ENCODE measurements at regions not wholly inside any gene's neighbourhood (a gene's known extent, or its start where the extent isn't known, plus 50 kb on each side); places are given as distances from the start of the nearest gene placed in this dataset.

GRCh38 chr5:135220394-135221186 lies 178.4 kb downstream of the MACROH2A1 start:
- Histone ChIP-seq H3F3A (ENCODE audit: insufficient read depth) (no peaks in the 10 kb centered on the region), H3K9me2 (replicated peaks; ENCODE audit: insufficient read depth, low read length) (no peaks in the 10 kb centered on the region), H3K36me3 (ENCODE audit: low read length) (no peaks in the 10 kb centered on the region), H3K9me3 (ENCODE audit: insufficient read depth, low read length) (no peaks in the 10 kb centered on the region), H3K27me3 (ENCODE audit: low read length) (no peaks in the 10 kb centered on the region), H3K4me2 (ENCODE audit: low read depth, low read length, poor library complexity, severe bottlenecking) (no peak overlapping the region), H3K27ac (ENCODE audit: low read depth, low read length) (no peak overlapping the region), H3K4me3 (ENCODE audit: insufficient read depth, low read length, poor library complexity, severe bottlenecking) (no peak overlapping the region), H3K79me2 (ENCODE audit: insufficient read depth, low read length) (no peaks in the 10 kb centered on the region), H4K20me1 (ENCODE audit: low read depth, low read length) (no peaks in the 10 kb centered on the region), H3K9ac (ENCODE audit: low read length) (no peak overlapping the region), H2AFZ (ENCODE audit: low read depth, low read length, severe bottlenecking) (no peak overlapping the region)
- TF ChIP-seq, protein P1, sequence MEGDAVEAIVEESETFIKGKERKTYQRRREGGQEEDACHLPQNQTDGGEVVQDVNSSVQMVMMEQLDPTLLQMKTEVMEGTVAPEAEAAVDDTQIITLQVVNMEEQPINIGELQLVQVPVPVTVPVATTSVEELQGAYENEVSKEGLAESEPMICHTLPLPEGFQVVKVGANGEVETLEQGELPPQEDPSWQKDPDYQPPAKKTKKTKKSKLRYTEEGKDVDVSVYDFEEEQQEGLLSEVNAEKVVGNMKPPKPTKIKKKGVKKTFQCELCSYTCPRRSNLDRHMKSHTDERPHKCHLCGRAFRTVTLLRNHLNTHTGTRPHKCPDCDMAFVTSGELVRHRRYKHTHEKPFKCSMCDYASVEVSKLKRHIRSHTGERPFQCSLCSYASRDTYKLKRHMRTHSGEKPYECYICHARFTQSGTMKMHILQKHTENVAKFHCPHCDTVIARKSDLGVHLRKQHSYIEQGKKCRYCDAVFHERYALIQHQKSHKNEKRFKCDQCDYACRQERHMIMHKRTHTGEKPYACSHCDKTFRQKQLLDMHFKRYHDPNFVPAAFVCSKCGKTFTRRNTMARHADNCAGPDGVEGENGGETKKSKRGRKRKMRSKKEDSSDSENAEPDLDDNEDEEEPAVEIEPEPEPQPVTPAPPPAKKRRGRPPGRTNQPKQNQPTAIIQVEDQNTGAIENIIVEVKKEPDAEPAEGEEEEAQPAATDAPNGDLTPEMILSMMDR (IDR thresholded peaks at IDR 0.05; ENCODE audit: insufficient read depth, low read length, poor library complexity, severe bottlenecking): no peak
- no peak for TF ChIP-seq EZH2phosphoT487 (conservative IDR thresholded peaks at IDR 0.05; ENCODE audit: low read length)

DNA sequence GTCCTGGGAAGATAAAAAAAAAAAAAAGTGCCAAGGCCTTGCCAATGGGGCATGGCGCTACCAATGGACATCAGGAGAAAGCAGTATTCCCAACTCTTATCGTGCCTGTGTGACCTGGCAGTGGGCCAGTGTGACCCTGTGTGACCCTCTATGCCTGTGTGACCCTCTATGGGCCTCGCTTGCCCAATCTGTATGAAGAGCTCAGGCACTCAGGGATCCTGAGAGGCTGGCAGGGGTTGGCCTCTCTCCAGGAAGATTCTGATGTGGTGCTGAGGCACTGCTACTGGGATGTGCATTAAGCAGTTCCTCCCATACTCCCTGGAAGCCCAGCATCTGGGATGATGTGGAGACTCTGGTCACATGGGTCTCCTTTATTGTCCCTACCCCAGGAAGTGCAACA lies 179.2 kb downstream of the MACROH2A1 start:
- Histone ChIP-seq H3F3A (ENCODE audit: insufficient read depth) (no peaks in the 10 kb centered on the region), H3K36me3 (ENCODE audit: low read length) (no peaks in the 10 kb centered on the region), H4K20me1 (ENCODE audit: low read depth, low read length) (no peaks in the 10 kb centered on the region), H3K4me2 (ENCODE audit: low read depth, low read length, poor library complexity, severe bottlenecking) (no peak overlapping the region), H3K9me2 (replicated peaks; ENCODE audit: insufficient read depth, low read length) (no peaks in the 10 kb centered on the region), H3K27ac (ENCODE audit: low read depth, low read length) (no peak overlapping the region), H3K4me3 (ENCODE audit: insufficient read depth, low read length, poor library complexity, severe bottlenecking) (no peak overlapping the region), H3K9ac (ENCODE audit: low read length) (no peak overlapping the region), H2AFZ (ENCODE audit: low read depth, low read length, severe bottlenecking) (no peak overlapping the region), H3K9me3 (ENCODE audit: insufficient read depth, low read length) (no peaks in the 10 kb centered on the region), H3K79me2 (ENCODE audit: insufficient read depth, low read length) (no peaks in the 10 kb centered on the region), H3K27me3 (ENCODE audit: low read length) (no peaks in the 10 kb centered on the region)
- TF ChIP-seq, protein P1 (IDR thresholded peaks at IDR 0.05; ENCODE audit: insufficient read depth, low read length, poor library complexity, severe bottlenecking): no peak
- no peak for TF ChIP-seq EZH2phosphoT487 (conservative IDR thresholded peaks at IDR 0.05; ENCODE audit: low read length)

DNA sequence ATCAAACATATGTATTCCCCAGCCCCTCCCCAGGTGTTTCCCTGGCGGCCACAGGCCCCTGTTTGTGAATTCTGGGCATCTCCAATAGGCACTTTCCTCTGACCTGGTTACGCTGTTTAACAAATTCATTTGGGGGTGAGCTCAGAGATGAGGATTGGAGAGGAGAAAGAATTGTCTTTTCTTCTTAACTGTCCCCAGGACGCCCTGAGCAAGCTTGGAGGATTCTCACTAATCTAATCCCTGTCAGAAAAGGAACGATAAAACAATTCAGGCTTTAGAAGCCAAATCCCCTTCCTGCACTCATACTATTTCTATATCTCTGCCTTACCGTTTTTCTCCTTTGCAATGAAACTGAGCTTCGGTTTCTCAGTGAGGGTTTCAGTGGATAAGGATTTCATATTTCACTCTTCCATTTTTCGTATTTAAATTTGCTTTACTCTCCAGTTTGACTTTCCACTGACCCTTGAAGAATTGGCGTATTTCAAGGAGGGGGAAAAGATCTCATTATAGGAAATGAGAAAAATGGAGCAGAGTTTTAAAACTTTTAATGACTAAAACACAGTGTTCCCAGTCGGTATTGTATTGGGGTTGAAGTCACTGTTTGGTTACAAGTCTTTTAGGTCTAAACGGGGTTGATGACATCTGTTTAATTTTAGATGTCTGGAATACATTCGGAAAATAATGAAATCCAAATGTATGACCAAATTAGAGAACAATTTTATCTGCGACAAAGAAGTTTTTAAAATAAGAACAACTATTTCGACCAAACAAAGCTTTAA lies 180.1 kb downstream of the MACROH2A1 start:
- Histone ChIP-seq H3K9me3 (ENCODE audit: insufficient read depth, low read length) (no peaks in the 10 kb centered on the region), H3K9me2 (replicated peaks; ENCODE audit: insufficient read depth, low read length) (no peaks in the 10 kb centered on the region), H3K27me3 (ENCODE audit: low read length) (no peaks in the 10 kb centered on the region), H4K20me1 (ENCODE audit: low read depth, low read length) (no peaks in the 10 kb centered on the region), H3K36me3 (ENCODE audit: low read length) (no peaks in the 10 kb centered on the region), H3K4me2 (ENCODE audit: low read depth, low read length, poor library complexity, severe bottlenecking) (no peak overlapping the region), H3K79me2 (ENCODE audit: insufficient read depth, low read length) (no peaks in the 10 kb centered on the region), H3F3A (ENCODE audit: insufficient read depth) (no peaks in the 10 kb centered on the region), H3K4me3 (ENCODE audit: insufficient read depth, low read length, poor library complexity, severe bottlenecking) (no peak overlapping the region), H3K9ac (ENCODE audit: low read length) (no peak overlapping the region), H3K27ac (ENCODE audit: low read depth, low read length) (no peak overlapping the region), H2AFZ (ENCODE audit: low read depth, low read length, severe bottlenecking) (no peak overlapping the region)
- no peak for TF ChIP-seq EZH2phosphoT487 (conservative IDR thresholded peaks at IDR 0.05; ENCODE audit: low read length)
- TF ChIP-seq, protein P1 (IDR thresholded peaks at IDR 0.05; ENCODE audit: insufficient read depth, low read length, poor library complexity, severe bottlenecking): no peak

Measured in SU-DHL-6 (cell line).